BE2C (cell line): ENCODE measurements at regions not wholly inside any gene's neighbourhood (a gene's known extent, or its start where the extent isn't known, plus 50 kb on each side); places are given as distances from the start of the nearest gene placed in this dataset.

Experiments
- DNase-seq: peaks from one replicate; pipeline ENCODE4 v3.0.0-alpha.2; 2020
- H3K27me3 ChIP-seq: fragments of 250-450 bp; sonication (Bioruptor Pico); 2 replicates; pipeline ENCODE4 v1.5.1; 2020; ENCODE audit warnings: mild to moderate bottlenecking
- H3K36me3 ChIP-seq: fragments of 250-450 bp; sonication (Bioruptor Pico); 2 replicates; pipeline ENCODE4 v1.5.1; 2020; ENCODE audit warnings: mild to moderate bottlenecking
- H3K4me1 ChIP-seq: fragments of 250-450 bp; sonication (Bioruptor Pico); 2 replicates; pipeline ENCODE4 v1.5.1; 2020
- H3K4me3 ChIP-seq: 2 replicates; pipeline ENCODE4 v1.5.1; 2011; ENCODE audit warnings: low read depth, low read length
- H3K9me3 ChIP-seq: fragments of 250-450 bp; sonication (Bioruptor Pico); 2 replicates; pipeline ENCODE4 v1.5.1; 2020
- CTCF ChIP-seq: IDR thresholded peaks from 2 replicates; pipeline ENCODE4 v1.5.1; 2012; ENCODE audit warnings: mild to moderate bottlenecking, low read depth, low read length

GRCh38 chr7:113639221-113639620 is 279.6 kb downstream of the PPP1R3A start:
- no peaks in the 10 kb centered on the region for H3K9me3 ChIP-seq
- no peaks in the 10 kb centered on the region for H3K36me3 ChIP-seq
- no peak for DNase-seq
- no peak overlapping the region for H3K4me3 ChIP-seq
- no peaks in the 10 kb centered on the region for H3K4me1 ChIP-seq
- TF ChIP-seq CTCF: no peak
- H3K27me3 ChIP-seq: no peaks in the 10 kb centered on the region

- TF ChIP-seq CTCF: no peak
- H3K9me3 ChIP-seq: no peaks in the 10 kb centered on the region
- H3K4me1 ChIP-seq: no peaks in the 10 kb centered on the region
- H3K4me3 ChIP-seq: no peak overlapping the region
- H3K27me3 ChIP-seq: no peaks in the 10 kb centered on the region
- no peak for DNase-seq
- no peaks in the 10 kb centered on the region for H3K36me3 ChIP-seq
Observed at GRCh38 chr7:113636727-113637421, 281.9 kb downstream of the PPP1R3A start.

- H3K9me3 ChIP-seq: no peaks in the 10 kb centered on the region
Observed at GRCh38 chr7:113635492-113635891, 283.3 kb downstream of the PPP1R3A start.

GRCh38 chr7:113633073-113633472 is 285.7 kb downstream of the PPP1R3A start:
- Histone ChIP-seq H3K4me3 (no peak overlapping the region), H3K4me1 (no peaks in the 10 kb centered on the region), H3K27me3 (no peaks in the 10 kb centered on the region), H3K36me3 (no peaks in the 10 kb centered on the region), H3K9me3 (no peaks in the 10 kb centered on the region)
- no peak for DNase-seq
- no peak for TF ChIP-seq CTCF

More at GRCh38 chr7:113635492-113635891, 283.3 kb downstream of the PPP1R3A start:
- Histone ChIP-seq H3K36me3 (no peaks in the 10 kb centered on the region), H3K27me3 (no peaks in the 10 kb centered on the region), H3K4me3 (no peak overlapping the region), H3K4me1 (no peaks in the 10 kb centered on the region)
- DNase-seq: no peak
- no peak for TF ChIP-seq CTCF

- Histone ChIP-seq H3K27me3 (no peaks in the 10 kb centered on the region), H3K9me3 (no peaks in the 10 kb centered on the region), H3K4me3 (no peak overlapping the region), H3K4me1 (no peaks in the 10 kb centered on the region), H3K36me3 (no peaks in the 10 kb centered on the region)
- DNase-seq: no peak
- no peak for TF ChIP-seq CTCF
Observed at GRCh38 chr7:113628948-113629847, 289.6 kb downstream of the PPP1R3A start.

GRCh38 chr7:113625494-113626102 is 293.2 kb downstream of the PPP1R3A start:
- Histone ChIP-seq H3K27me3 (no peaks in the 10 kb centered on the region), H3K9me3 (no peaks in the 10 kb centered on the region), H3K36me3 (no peaks in the 10 kb centered on the region), H3K4me3 (no peak overlapping the region), H3K4me1 (no peaks in the 10 kb centered on the region)
- no peak for DNase-seq
- no peak for TF ChIP-seq CTCF
